ENCODE measurements at regions not wholly inside any gene's neighbourhood (a gene's known extent, or its start where the extent isn't known, plus 50 kb on each side); places are given as distances from the start of the nearest gene placed in this dataset.

- no peak for DNase-seq
- H3K36me3 ChIP-seq (ENCODE audit: low read depth, missing control alignments), result no peaks in the 10 kb centered on the region
- WGBS, 2 donors, result 41 to 48% methylated on average over 1 of the region's 1 CpG
- no peak for TF ChIP-seq POLR2A (IDR thresholded peaks at IDR 0.05)
- H3K9me3 ChIP-seq, result no peaks in the 10 kb centered on the region
- no peak overlapping the region for H3K4me3 ChIP-seq
- no peaks in the 10 kb centered on the region for H3K4me1 ChIP-seq
- intact Hi-C loops (cut with DNase I; ENCODE audit: low total_unique reads), result no loop called here
- H3K27me3 ChIP-seq, result no peaks in the 10 kb centered on the region
- no peak overlapping the region for H3K27ac ChIP-seq
Observed at GRCh38 chr6:160831739-160832138, 129.7 kb downstream of the PLG start.

- H3K27me3 ChIP-seq, result no peaks in the 10 kb centered on the region
- intact Hi-C loops (cut with DNase I; ENCODE audit: low total_unique reads), result no loop called here
- H3K4me1 ChIP-seq, result no peaks in the 10 kb centered on the region
- no peak overlapping the region for H3K4me3 ChIP-seq
- H3K36me3 ChIP-seq (ENCODE audit: low read depth, missing control alignments), result no peaks in the 10 kb centered on the region
- no peaks in the 10 kb centered on the region for H3K9me3 ChIP-seq
- DNase-seq, result no peak
- 86 to 89% methylated on average over 2 of the region's 2 CpGs for WGBS, 2 donors
- TF ChIP-seq POLR2A (IDR thresholded peaks at IDR 0.05) (no peak), CTCF (IDR thresholded peaks at IDR 0.05) (no peak)
- no peak overlapping the region for H3K27ac ChIP-seq
Observed at GRCh38 chr6:160832422-160832821, 130.4 kb downstream of the PLG start.

DNA sequence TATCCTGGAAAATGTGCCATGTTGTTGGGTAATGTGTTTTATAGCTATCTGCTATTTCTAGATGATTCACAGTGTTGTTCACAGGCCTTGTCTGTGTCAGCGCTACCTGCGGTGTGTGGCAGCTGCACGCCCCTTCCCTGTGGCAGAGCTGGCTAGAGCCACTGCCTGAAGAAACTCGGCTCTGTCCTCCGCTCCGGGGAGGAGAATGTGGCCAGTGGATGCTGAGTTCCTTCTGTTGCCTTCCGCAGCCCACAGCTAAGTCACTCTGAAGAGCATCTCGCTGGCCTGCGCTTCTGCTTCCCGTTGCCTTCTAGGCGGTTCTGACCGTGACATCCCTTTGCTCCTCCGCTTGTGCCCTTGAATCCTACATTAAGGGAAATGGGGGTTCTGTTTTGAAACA, 135.1 kb downstream of the PLG start:
- intact Hi-C loops (cut with DNase I; ENCODE audit: low total_unique reads), result no loop called here
- Histone ChIP-seq H3K27ac (no peak overlapping the region), H3K36me3 (ENCODE audit: low read depth, missing control alignments) (no peaks in the 10 kb centered on the region), H3K27me3 (no peaks in the 10 kb centered on the region), H3K4me3 (peak overlapping the region in 1 of 2 donors; percentile 12), H3K4me1 (no peaks in the 10 kb centered on the region), H3K9me3 (no peaks in the 10 kb centered on the region)
- TF ChIP-seq POLR2A (IDR thresholded peaks at IDR 0.05), result no peak
- TF ChIP-seq CTCF (IDR thresholded peaks at IDR 0.05), result no peak
- DNase-seq, result no peak
- 67 to 69% methylated on average over 12 to 13 of the region's 13 CpGs for WGBS, 2 donors

DNA sequence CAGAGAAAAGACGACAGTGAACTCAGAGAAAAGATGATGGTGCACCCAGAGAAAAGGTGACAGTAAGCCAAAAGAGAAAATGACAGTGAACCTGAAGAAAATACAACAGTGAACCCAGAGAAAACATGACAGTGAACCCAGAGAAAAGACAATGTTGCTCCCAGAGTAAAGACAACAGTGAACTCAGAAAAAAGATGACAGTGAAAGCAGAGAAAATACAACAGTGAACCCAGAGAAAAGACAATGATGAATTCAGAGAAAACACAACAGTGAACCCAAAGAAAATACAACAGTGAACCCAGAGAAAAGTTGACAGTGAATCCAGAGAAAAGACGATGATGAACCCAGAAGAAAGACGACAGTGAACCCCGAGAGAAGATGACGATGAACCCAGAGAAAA, 140.5 kb upstream of the MAP3K4 start:
- DNase-seq, result no peak
- TF ChIP-seq POLR2A (IDR thresholded peaks at IDR 0.05) (no peak), CTCF (IDR thresholded peaks at IDR 0.05) (no peak)
- Histone ChIP-seq H3K9me3 (no peaks in the 10 kb centered on the region), H3K36me3 (ENCODE audit: low read depth, missing control alignments) (no peaks in the 10 kb centered on the region), H3K27ac (no peak overlapping the region), H3K4me3 (no peak overlapping the region), H3K27me3 (no peaks in the 10 kb centered on the region), H3K4me1 (no peaks in the 10 kb centered on the region)
- WGBS, 2 donors, result 88 to 91% methylated on average over 5 of the region's 5 CpGs
- intact Hi-C loops (cut with DNase I; ENCODE audit: low total_unique reads), result no loop called here

GRCh38 chr6:160853946-160854345, 137.6 kb upstream of the MAP3K4 start:
- Histone ChIP-seq H3K36me3 (ENCODE audit: low read depth, missing control alignments) (no peaks in the 10 kb centered on the region), H3K27ac (no peak overlapping the region), H3K9me3 (no peaks in the 10 kb centered on the region), H3K4me1 (no peaks in the 10 kb centered on the region), H3K27me3 (no peaks in the 10 kb centered on the region), H3K4me3 (no peak overlapping the region)
- TF ChIP-seq CTCF (IDR thresholded peaks at IDR 0.05), result no peak
- WGBS, 2 donors, result 72 to 82% methylated on average over 7 of the region's 7 CpGs
- intact Hi-C loops (cut with DNase I; ENCODE audit: low total_unique reads), result no loop called here
- DNase-seq, result no peak
